ENCODE measurements at regions not wholly inside any gene's neighbourhood (a gene's known extent, or its start where the extent isn't known, plus 50 kb on each side); places are given as distances from the start of the nearest gene placed in this dataset.

DNA sequence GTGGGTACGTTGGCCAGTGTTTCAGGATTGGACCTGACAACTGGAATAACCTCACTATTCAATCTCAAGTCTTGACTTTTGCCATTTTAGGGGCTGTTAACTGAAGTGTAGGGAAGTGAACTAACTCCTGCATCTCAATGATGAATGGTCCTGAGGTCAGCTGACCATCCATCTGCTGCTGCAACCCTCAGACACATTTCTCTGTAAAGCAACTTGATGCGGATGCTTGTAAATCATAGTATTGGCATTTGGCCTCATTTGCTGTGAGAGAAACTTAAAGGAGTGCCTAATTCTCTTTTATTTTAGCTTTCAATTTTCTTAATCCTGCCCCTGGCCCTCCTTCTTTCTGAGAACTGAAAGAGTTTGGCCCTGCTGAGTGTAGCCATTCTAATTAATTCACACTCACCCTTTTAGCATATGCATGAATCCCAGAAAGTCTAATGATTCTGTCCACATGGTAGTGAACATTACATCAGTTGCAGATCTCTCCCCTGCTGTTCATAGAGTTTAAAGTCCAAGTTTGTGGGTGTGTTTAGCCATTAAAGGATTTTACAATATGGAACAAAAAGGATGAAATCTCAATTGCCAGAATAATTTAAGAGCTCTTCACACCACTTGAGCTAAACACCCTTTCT lies 1531.4 kb upstream of the SLC10A2 start:
- TF ChIP-seq CTCF (IDR thresholded peaks at IDR 0.05) (no peak), POLR2A (IDR thresholded peaks at IDR 0.05) (no peak)
